Activated CD8-positive, alpha-beta T cell treated with anti-CD3 and anti-CD28 coated beads for 36 hours (primary cell): ENCODE measurements at regions not wholly inside any gene's neighbourhood (a gene's known extent, or its start where the extent isn't known, plus 50 kb on each side); places are given as distances from the start of the nearest gene placed in this dataset.

Source experiments
- ATAC-seq: fragments of 200-7000 bp; cut with Tn5 transposase; one replicate; pipeline ENCODE4 v1.10.0; 2021; ENCODE audit warnings: mild to moderate bottlenecking, moderate library complexity
- CTCF ChIA-PET: fragments of 350-600 bp; sonication (Branson Sonifier 250); formaldehyde crosslinking; loops from one replicate; lab custom pipeline; 2021; ENCODE audit warnings: antibody characterized with exemption; lab: Charles Lee
- POLR2A ChIA-PET: fragments of 350-600 bp; sonication (Branson Sonifier 250); formaldehyde crosslinking; loops from one replicate; lab custom pipeline; 2021; ENCODE audit warnings: antibody characterized with exemption; lab: Charles Lee
- DNase-seq: peaks from one replicate; pipeline ENCODE4 v3.0.0-alpha.2; 2020
- H3K27ac Mint-ChIP-seq: one replicate; pipeline ENCODE4 v1.8.0; 2021; ENCODE audit warnings: mild to moderate bottlenecking, mixed read lengths
- H3K27me3 Mint-ChIP-seq: one replicate; pipeline ENCODE4 v1.8.0; 2021; ENCODE audit warnings: mixed read lengths
- H3K36me3 Mint-ChIP-seq: one replicate; pipeline ENCODE4 v1.8.0; 2021; ENCODE audit warnings: low read depth, mixed read lengths
- H3K4me1 Mint-ChIP-seq: one replicate; pipeline ENCODE4 v1.8.0; 2021; ENCODE audit warnings: low read depth, mixed read lengths
- H3K4me3 Mint-ChIP-seq: one replicate; pipeline ENCODE4 v1.8.0; 2021; ENCODE audit warnings: mild to moderate bottlenecking, moderate library complexity, mixed read lengths
- H3K9me3 Mint-ChIP-seq: one replicate; pipeline ENCODE4 v1.8.0; 2021; ENCODE audit warnings: mixed read lengths
- CTCF ChIP-seq: fragments of 200-600 bp; IDR thresholded peaks from one replicate; pipeline ENCODE4 v1.8.0; 2022; ENCODE audit warnings: antibody characterized with exemption, mild to moderate bottlenecking
- intact Hi-C: fragments of 100-400 bp; cut with micrococcal nuclease; formaldehyde crosslinking; loops from one replicate; pipeline ENCODE4 v1.10.0; 2022

GRCh38 chr12:118521036-118521370 lies 144.6 kb downstream of the SUDS3 start:
- Mint-ChIP-seq H3K27ac (no peak overlapping the region), H3K27me3 (no peaks in the 10 kb centered on the region), H3K9me3 (peaks cover 1% of the 10 kb centered on the region), H3K4me3 (no peak overlapping the region), H3K36me3 (no peaks in the 10 kb centered on the region), H3K4me1 (no peaks in the 10 kb centered on the region)
- no peak for ATAC-seq
- DNase-seq: no peak
- intact Hi-C loops: no loop called here
- no peak for TF ChIP-seq CTCF
- ChIA-PET POLR2A (no interaction called here), CTCF (no interaction called here)

- DNase-seq (no peak), ATAC-seq (no peak)
- no peak overlapping the region for H3K4me3 Mint-ChIP-seq
- no peaks in the 10 kb centered on the region for H3K4me1 Mint-ChIP-seq
- H3K9me3 Mint-ChIP-seq: peaks cover 1% of the 10 kb centered on the region
- H3K36me3 Mint-ChIP-seq: no peaks in the 10 kb centered on the region
- intact Hi-C loops: no loop called here
- H3K27me3 Mint-ChIP-seq: peaks cover 1% of the 10 kb centered on the region
- no peak overlapping the region for H3K27ac Mint-ChIP-seq
- TF ChIP-seq CTCF: no peak
- ChIA-PET POLR2A (no interaction called here), CTCF (no interaction called here)
Observed at GRCh38 chr12:118524446-118524845, 148.1 kb downstream of the SUDS3 start.

GRCh38 chr12:118525216-118525615 lies 148.9 kb downstream of the SUDS3 start:
- ChIA-PET POLR2A (no interaction called here), CTCF (no interaction called here)
- peaks cover under 1% of the 10 kb centered on the region for H3K9me3 Mint-ChIP-seq
- DNase-seq (no peak), ATAC-seq (no peak)
- TF ChIP-seq CTCF: no peak
- H3K4me3 Mint-ChIP-seq: no peak overlapping the region
- no peaks in the 10 kb centered on the region for H3K4me1 Mint-ChIP-seq
- intact Hi-C loops: no loop called here
- H3K27ac Mint-ChIP-seq: no peak overlapping the region
- no peaks in the 10 kb centered on the region for H3K36me3 Mint-ChIP-seq
- H3K27me3 Mint-ChIP-seq: peaks cover 1% of the 10 kb centered on the region

GRCh38 chr12:118526255-118527095 lies 150.1 kb downstream of the SUDS3 start:
- no peak for TF ChIP-seq CTCF
- no peak overlapping the region for H3K4me3 Mint-ChIP-seq
- no peak for DNase-seq
- H3K36me3 Mint-ChIP-seq: no peaks in the 10 kb centered on the region
- no peak for ATAC-seq
- CTCF ChIA-PET: no interaction called here
- H3K4me1 Mint-ChIP-seq: no peaks in the 10 kb centered on the region
- H3K9me3 Mint-ChIP-seq: no peaks in the 10 kb centered on the region
- peaks cover 1% of the 10 kb centered on the region for H3K27me3 Mint-ChIP-seq
- POLR2A ChIA-PET: interaction anchor here (0.6 kb wide), 1 partner anchor 9 kb away, joined by 3 read pairs; no protein-coding TSS in a partner anchor
- intact Hi-C loops: no loop called here
- H3K27ac Mint-ChIP-seq: no peak overlapping the region

- Mint-ChIP-seq H3K4me3 (no peak overlapping the region), H3K27me3 (peaks cover 1% of the 10 kb centered on the region), H3K27ac (no peak overlapping the region), H3K4me1 (no peaks in the 10 kb centered on the region), H3K9me3 (no peaks in the 10 kb centered on the region), H3K36me3 (no peaks in the 10 kb centered on the region)
- no peak for ATAC-seq
- CTCF ChIA-PET: no interaction called here
- intact Hi-C loops: no loop called here
- POLR2A ChIA-PET: no interaction called here
- no peak for DNase-seq
- TF ChIP-seq CTCF: no peak
Observed at GRCh38 chr12:118527310-118527709, 151.0 kb downstream of the SUDS3 start.
